ENCODE measurements at regions not wholly inside any gene's neighbourhood (a gene's known extent, or its start where the extent isn't known, plus 50 kb on each side); places are given as distances from the start of the nearest gene placed in this dataset.

- DNase-seq = no peak
Observed at GRCh38 chr6:141267420-141267819, 865.3 kb upstream of the GJE1 start.

DNA sequence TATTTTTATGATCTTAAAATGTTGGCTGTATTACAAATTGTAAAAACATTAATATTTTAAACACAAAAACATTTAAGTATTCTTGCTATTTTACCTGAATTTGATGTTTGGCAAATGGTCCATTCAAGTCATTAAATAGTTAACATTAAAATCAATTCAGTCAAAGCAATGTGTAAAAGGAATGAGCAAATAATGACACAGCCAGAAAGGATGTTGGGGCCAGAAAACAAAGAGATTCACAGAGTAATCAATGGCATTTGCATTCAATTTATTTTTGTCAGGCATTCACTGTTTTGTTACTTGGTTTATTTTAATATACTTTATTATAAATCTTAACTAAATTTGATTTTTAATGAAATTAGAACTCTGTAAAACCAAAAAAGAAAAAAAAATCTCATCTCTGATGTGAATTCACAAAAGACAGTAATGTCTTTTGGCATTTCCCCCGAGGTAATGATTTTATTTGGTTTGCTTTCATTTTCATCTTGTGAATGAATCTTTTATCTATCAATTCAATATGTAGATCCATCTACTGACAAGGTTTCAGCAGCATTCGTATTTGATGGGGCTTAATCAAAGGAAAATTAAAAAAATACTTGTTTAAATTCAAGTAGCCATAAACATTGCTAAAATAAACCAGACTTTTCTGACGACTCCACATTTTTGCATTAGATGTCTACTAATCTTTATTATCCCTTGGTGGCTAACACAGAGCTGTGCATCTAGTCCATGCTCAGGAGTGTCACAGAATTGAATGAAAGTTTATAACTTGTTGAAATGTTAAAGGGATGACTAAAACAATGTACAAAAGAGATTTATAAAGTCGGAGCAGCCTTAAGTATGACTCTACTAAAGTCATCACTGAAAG lies 866.7 kb upstream of the GJE1 start:
- no peak for DNase-seq

DNA sequence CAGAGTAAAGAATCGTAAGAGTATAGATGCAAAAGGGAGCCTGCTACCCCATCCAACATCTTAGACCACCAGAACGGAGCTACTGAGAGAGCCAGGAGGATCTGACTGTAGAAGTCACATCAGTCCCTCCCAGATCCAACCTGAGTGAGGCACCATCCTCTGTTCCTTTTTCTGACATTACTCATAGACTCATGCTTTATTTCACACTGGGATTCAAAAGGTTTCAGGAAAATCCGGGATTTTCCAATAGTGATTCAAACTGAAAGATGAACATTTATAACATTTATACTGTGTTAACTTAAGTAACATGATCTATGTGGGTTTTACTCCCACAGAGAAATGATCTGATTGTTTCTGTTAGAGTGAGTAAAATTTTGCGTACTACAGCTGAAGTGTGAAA lies 868.6 kb upstream of the GJE1 start:
- no peak for DNase-seq

- no peak for DNase-seq
Observed at GRCh38 chr6:141261672-141262060, 871.1 kb upstream of the GJE1 start.

- DNase-seq = no peak
Observed at GRCh38 chr6:141261016-141261671, 871.6 kb upstream of the GJE1 start.

DNA sequence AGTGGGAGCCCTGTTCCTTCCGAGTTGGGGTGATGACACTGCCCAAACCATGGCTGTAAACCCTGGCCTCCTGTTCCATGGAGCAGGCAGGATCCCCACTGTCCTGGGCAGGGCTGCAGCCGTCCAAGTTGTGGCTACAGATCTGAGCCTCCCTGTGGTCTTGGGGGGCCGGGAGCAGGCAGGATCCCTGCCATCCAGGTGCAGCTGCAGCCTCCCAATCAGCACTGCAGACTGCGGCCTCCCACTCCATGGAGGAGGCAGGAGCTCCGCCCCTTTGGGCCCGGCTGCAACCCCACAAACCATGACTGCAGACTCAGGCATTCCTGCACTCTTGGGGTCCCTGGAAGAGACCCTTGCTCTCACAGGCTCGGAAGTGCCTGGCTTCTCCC lies 872.1 kb upstream of the GJE1 start:
- no peak for DNase-seq

- DNase-seq = no peak
Observed at GRCh38 chr6:141259807-141260206, 872.9 kb upstream of the GJE1 start.

DNA sequence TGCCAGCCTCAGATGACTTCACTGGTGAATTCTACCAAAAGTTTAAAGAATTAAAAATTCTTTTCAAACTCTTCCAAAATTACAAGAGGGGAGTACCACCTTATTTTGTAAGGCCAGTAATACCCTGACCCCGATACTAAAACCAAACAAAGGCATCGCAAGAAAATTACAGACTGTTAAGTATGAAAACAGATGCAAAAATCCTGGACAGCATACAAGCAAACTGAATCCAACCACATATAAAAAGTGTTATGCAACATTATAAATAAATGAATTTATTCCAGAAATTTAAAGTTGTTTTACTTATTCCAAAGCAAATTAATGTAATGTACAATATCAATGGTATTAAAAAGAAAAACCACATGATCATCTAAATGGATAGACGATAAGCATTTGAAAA lies 873.6 kb upstream of the GJE1 start:
- no peak for DNase-seq

- DNase-seq = no peak
Observed at GRCh38 chr6:141258516-141258915, 874.2 kb upstream of the GJE1 start.

DNA sequence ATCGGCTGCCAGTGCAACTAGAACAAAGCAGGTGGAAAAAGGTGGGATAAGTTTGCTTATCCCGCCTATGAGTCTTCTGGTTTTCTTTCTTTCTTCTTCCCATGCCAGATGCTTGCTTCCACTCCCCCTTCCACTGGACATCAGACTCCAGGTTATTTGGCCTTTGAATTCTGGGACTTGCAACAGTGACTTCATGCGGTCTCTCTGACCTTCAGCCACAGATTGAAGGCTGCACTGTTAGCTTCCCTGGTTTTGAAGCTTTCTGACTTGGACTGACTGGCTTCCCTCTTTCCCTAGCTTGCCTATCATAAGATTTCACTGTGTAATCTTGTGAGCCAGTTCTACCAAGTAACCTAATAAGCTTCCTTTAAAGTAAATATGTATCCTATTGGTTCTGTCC lies 878.4 kb upstream of the GJE1 start:
- DNase-seq = no peak

- no peak for DNase-seq
Observed at GRCh38 chr6:141252828-141253608, 879.7 kb upstream of the GJE1 start.

DNA sequence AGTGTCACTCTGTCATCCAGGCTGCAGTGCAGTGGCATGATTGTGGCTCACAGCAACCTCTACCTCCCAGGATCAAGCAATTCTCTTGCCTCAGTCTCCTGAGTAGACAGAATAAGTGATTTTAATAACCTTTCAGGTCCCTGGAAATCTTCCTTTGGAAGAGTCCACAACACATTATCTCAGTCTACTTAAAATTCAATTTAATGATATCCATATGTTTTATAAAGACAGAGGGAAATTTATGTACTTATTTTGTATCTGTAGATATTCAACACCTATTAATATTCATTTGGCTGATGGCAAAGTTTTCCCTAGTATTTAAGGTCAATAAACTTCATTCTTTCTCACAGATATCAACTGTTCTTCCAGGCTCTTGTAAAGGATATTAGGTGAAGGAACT lies 881.4 kb upstream of the GJE1 start:
- DNase-seq = no peak

DNA sequence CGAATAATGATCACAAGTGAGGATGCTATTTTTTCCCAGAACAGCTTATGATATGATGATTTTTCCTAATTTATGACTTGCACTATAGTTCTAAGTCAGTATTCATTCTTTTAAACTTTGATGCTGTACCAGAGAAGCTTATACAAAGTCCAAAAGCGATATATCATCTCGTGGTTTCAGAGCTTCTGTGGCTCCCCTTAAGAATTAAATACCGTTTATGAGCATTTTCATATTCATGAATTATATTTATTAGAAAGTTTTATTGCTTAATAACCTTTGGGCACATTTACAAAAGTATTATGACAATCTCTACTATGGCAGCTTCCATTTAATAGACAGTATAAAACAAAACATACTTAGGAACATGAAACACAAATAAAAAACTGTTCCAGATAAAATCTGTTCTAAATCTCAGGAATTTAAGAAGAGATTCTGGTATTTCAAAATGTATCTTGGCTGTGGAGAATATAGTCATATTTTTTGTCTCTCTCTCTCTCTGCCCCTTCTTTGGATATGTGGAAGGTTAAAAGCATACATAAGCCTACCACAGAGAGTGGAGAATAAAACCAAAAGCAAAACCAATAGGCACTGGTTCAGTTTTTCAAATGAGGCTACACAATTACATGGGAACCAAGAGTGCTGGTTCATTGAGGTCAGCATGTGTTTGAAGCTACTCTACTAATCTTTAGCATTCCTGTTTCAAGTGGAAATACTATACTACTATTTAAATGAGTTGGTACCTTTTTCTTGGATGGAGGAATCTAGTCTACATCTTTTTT lies 884.5 kb upstream of the GJE1 start:
- no peak for DNase-seq

DNA sequence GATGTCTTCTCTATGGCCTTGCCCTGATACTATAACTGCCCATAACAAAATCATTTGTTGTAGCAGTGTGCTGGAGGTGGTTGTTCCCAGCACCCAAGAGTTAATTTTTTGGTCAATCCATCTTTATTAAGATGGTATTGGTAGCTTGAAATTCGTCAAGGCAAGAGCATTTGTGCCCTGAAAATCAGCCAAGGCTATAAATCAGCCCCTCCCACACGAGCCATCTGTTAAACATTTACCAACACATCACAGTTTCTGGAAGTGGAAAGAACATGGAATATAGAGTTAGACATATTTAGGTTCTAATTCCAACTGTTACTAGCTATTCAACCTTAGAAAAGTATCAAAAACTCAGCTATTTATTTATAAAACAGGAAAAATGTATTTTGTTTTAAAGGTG lies 888.4 kb upstream of the GJE1 start:
- DNase-seq = no peak

DNA sequence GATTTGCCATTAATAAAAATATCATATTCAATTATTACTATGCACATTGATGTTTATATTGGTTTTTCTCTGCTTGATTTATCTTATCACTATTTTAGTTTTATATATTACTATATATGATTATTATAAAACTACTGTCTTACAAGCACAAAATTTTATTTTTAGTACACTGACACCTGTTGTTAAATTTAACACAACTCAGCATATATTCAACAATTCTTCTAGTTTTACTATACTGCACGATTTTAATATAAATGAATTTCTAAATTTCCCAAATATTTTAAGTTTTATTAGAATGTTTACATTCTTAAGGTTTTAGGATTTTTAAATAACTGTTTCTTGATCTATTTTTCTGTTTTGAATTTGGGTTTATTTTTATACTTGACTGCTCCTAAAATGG lies 889.8 kb upstream of the GJE1 start:
- DNase-seq = no peak

GRCh38 chr6:141229296-141229695 lies 903.4 kb upstream of the GJE1 start:
- DNase-seq = no peak

DNA sequence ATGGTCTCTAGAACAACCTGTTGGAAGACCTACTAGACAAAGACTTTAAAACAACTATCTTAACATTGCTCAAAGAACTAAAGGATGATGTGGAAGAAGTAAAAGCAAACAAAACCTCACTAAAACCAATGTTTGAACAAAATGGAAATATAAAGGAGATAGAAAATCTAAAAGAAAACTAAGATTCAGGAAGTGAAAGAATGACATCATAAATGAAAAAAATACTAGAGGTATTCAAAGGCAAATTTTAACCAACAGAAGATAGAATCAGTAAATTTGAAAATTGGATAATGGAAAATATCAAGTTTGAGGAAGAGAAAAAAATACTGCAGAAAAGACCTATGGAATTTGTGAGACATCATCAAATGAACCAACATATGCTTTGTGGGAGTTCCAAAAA lies 914.1 kb upstream of the GJE1 start:
- DNase-seq = no peak

DNA sequence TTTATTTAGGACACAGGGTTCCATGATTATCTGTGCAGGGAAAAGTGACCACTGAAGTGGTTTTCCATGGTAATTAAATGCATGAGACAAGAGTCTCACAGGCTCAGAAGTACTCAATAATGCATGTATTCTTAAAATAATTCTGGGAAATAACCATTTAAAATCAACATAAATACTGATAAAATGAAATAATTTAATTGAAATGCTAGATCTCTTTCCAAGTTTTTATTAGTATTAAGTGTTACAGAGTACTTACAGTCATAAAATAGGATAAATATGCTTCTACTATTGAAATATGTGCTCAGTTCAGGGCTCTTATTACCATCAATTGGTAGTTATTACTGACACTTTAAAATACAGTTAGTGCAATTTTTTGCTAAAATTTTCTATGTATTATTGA lies 916.0 kb upstream of the GJE1 start:
- DNase-seq = no peak

GRCh38 chr6:141212296-141212695 lies 920.4 kb upstream of the GJE1 start:
- DNase-seq = no peak

DNA sequence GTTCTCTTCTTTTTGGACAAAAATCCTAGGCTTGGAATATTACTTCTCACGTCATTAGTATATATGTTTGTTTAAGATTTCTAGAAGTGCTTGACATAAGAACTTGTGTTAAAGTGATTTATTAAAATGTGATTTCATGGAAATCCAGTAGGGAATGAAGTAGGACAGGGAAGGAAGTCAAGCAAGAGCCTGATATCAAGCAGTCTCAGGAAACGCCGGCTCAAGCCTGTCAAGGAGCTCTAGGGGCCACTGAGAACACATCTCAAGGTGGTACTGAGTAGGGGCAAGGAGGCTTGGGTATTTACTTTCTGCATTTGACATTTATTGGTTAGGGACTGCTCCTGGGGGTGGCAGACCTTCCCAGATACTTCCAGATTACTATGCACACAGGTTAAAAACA lies 920.9 kb upstream of the GJE1 start:
- DNase-seq = no peak

GRCh38 chr6:141210901-141211300 lies 921.8 kb upstream of the GJE1 start:
- DNase-seq = no peak

GRCh38 chr6:141209890-141210289 lies 922.8 kb upstream of the GJE1 start:
- no peak for DNase-seq

DNA sequence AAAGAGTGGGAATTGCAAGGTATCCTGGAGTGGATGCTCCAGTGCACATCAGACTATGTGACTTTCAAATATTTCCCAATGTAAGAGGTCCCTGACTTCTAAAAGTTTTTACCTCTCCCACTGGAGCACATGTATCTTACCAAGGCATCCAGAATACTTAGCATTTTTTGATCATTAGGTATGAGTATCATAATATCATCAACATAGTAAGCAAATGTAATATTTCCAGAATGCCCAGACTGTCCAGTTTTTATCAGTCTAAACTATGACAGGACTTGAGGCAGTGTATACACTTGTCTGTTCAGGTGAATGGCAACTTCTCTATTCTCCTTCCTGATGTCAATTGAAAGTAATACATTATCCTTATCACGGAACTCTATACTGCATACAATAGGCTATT lies 924.6 kb upstream of the GJE1 start:
- DNase-seq = no peak
